Neutrophil (primary cell): ENCODE measurements at regions not wholly inside any gene's neighbourhood (a gene's known extent, or its start where the extent isn't known, plus 50 kb on each side); places are given as distances from the start of the nearest gene placed in this dataset.

ENCODE experiments used
- H3K27ac ChIP-seq: fragments of 200-600 bp; sonication (generic); 2 replicates; pipeline ENCODE4 v1.5.1; 2016; ENCODE audit warnings: mild to moderate bottlenecking, moderate library complexity
- H3K27me3 ChIP-seq: fragments of 200-600 bp; sonication (generic); 2 replicates; pipeline ENCODE4 v1.6.0; 2016; ENCODE audit warnings: mild to moderate bottlenecking
- H3K36me3 ChIP-seq: fragments of 200-600 bp; sonication (generic); 2 replicates; pipeline ENCODE4 v1.5.1; 2017
- H3K4me1 ChIP-seq, 2 experiments: fragments of 200-600 bp in 1 of 2; sonication (generic) in 1 of 2; 1 replicate in 1 of 2; 2 replicates in 1 of 2; pipeline versions ENCODE4 v1.5.1 to v1.6.1; 2013 to 2016; ENCODE audit warnings: low read depth in 1 of 2, low read length in 1 of 2, mild to moderate bottlenecking in 1 of 2, moderate library complexity in 1 of 2; ENCODE audit not compliant: control insufficient read depth in 1 of 2, insufficient read depth in 1 of 2
- H3K4me3 ChIP-seq, 2 experiments: fragments of 200-600 bp in 1 of 2; sonication (generic) in 1 of 2; 1 replicate in 1 of 2; 2 replicates in 1 of 2; pipeline ENCODE4 v1.5.1; 2013 to 2016; ENCODE audit warnings: low read depth in 1 of 2, low read length in 1 of 2, mild to moderate bottlenecking in 1 of 2, moderate library complexity in 1 of 2
- H3K9me3 ChIP-seq: fragments of 200-600 bp; sonication (generic); 2 replicates; pipeline ENCODE4 v1.5.1; 2016
- TF ChIP-seq, protein P1 (sequence below): fragments of 200-600 bp; sonication (generic); IDR thresholded peaks from 2 replicates; pipeline ENCODE4 v1.5.1; 2016; ENCODE audit warnings: antibody characterized with exemption

DNA sequence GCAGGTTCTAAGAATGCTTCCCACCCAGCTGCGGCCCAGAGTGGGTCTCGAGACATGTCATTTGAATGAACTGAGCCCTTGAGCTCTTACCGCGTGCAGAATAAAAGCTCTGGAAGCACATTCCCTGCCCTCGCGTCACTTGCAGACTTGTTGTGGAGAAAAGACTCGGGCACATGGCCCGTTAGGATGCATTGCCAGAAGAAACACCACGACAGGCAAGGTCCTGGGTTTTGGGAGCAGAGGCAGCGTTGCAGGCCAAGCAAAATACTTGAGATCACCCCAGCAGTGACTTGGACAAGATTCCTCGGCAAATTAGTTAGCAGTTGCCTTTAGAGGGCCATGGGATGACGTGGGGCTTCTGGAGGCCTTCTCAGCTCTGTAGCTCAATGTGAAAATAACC lies 170.8 kb upstream of the MSX2 start:
- no peaks in the 10 kb centered on the region for H3K27me3 ChIP-seq
- TF ChIP-seq, protein P1, sequence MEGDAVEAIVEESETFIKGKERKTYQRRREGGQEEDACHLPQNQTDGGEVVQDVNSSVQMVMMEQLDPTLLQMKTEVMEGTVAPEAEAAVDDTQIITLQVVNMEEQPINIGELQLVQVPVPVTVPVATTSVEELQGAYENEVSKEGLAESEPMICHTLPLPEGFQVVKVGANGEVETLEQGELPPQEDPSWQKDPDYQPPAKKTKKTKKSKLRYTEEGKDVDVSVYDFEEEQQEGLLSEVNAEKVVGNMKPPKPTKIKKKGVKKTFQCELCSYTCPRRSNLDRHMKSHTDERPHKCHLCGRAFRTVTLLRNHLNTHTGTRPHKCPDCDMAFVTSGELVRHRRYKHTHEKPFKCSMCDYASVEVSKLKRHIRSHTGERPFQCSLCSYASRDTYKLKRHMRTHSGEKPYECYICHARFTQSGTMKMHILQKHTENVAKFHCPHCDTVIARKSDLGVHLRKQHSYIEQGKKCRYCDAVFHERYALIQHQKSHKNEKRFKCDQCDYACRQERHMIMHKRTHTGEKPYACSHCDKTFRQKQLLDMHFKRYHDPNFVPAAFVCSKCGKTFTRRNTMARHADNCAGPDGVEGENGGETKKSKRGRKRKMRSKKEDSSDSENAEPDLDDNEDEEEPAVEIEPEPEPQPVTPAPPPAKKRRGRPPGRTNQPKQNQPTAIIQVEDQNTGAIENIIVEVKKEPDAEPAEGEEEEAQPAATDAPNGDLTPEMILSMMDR: no peak
- no peaks in the 10 kb centered on the region for H3K36me3 ChIP-seq
- no peaks in the 10 kb centered on the region for H3K4me1 ChIP-seq
- H3K4me3 ChIP-seq: no peak overlapping the region
- H3K27ac ChIP-seq: no peak overlapping the region
- no peaks in the 10 kb centered on the region for H3K9me3 ChIP-seq

DNA sequence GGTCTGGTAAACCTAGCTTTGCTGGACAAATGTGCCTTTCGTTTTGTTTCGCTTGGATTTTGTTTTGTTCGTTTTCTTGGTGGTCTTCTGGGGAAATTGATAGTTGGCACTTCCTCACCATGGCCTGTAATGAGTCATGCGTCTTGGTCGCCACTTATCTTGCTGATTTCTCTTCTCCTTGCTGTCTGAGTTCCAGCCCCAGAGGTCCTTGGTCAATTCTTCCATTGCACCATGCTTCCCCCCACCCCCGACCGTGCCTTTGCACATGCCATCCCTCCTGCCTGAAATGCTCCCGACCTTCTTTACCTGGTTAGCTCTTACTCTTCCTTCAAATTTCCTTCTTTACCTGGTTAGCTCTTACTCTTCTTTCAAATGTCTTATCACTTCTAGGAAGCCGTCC lies 168.7 kb upstream of the MSX2 start:
- Histone ChIP-seq H3K4me1 (no peaks in the 10 kb centered on the region), H3K27ac (no peak overlapping the region), H3K9me3 (no peaks in the 10 kb centered on the region), H3K36me3 (no peaks in the 10 kb centered on the region), H3K27me3 (peaks cover 15% of the 10 kb centered on the region), H3K4me3 (no peak overlapping the region)
- TF ChIP-seq, protein P1: no peak

DNA sequence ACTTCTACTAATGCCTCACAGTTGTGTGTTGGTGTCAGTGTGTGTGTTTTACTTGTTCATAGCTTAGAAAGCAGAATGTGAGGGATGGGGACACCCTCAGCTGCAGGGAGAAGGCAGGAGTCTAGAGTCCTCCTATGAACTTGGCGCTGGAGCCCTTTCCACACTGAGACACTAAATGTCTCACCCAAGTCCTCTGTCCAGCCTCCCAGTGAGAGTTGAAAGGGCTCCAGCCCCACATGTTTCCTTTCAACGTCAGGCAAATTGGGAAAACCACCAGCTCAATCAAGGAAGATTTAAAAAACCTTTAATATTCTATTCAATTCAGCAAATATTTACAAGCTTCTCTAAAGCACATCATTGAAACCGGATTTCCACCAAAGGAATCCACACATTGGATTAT lies 167.6 kb upstream of the MSX2 start:
- no peak overlapping the region for H3K27ac ChIP-seq
- TF ChIP-seq, protein P1: no peak
- H3K27me3 ChIP-seq: peaks cover 19% of the 10 kb centered on the region
- no peaks in the 10 kb centered on the region for H3K9me3 ChIP-seq
- H3K4me3 ChIP-seq: no peak overlapping the region
- H3K36me3 ChIP-seq: no peaks in the 10 kb centered on the region
- no peaks in the 10 kb centered on the region for H3K4me1 ChIP-seq

DNA sequence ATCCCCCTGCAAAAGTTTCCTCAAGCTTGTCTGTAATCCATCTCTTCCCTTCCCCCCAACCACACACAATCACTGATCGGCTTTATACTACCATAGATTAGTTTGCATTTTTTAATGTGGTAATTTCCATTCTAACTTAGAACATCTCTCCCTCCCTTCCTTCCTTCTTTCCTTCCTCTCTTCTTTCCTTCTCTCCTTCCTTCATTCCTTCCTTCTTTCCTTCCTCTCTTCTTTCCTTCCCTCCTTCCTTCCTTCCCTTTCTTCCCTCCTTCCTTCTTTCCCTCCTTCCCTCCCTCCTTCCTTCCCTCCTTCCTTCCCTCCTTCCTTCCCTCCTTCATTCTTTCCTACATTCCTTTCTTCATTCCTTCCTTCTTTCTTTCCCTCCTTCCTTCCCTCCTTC lies 166.2 kb upstream of the MSX2 start:
- Histone ChIP-seq H3K27ac (no peak overlapping the region), H3K9me3 (no peaks in the 10 kb centered on the region), H3K4me3 (no peak overlapping the region), H3K27me3 (peaks cover 19% of the 10 kb centered on the region), H3K36me3 (no peaks in the 10 kb centered on the region), H3K4me1 (no peaks in the 10 kb centered on the region)
- TF ChIP-seq, protein P1: no peak

DNA sequence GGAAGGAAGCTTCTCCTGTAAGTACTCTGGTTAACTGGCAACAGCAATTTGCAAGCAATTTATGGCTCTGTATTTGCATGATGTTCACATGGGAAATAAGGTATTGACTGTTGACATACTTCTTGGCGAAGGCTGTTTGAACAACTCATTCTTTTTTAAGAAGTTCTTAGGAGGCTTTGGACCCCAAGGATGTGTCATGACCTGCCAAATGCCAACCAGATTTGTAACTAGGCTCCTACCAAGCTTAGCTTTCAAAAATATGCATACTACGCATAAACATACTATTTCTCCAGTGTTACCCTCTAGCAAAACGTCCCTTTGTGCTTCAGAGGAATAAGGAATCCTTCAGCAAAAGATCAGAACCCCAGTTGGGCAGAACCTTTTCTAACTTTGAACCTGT lies 165.2 kb upstream of the MSX2 start:
- H3K27me3 ChIP-seq: peaks cover 19% of the 10 kb centered on the region
- no peaks in the 10 kb centered on the region for H3K4me1 ChIP-seq
- H3K27ac ChIP-seq: no peak overlapping the region
- no peaks in the 10 kb centered on the region for H3K36me3 ChIP-seq
- H3K9me3 ChIP-seq: no peaks in the 10 kb centered on the region
- H3K4me3 ChIP-seq: no peak overlapping the region
- TF ChIP-seq, protein P1: no peak

DNA sequence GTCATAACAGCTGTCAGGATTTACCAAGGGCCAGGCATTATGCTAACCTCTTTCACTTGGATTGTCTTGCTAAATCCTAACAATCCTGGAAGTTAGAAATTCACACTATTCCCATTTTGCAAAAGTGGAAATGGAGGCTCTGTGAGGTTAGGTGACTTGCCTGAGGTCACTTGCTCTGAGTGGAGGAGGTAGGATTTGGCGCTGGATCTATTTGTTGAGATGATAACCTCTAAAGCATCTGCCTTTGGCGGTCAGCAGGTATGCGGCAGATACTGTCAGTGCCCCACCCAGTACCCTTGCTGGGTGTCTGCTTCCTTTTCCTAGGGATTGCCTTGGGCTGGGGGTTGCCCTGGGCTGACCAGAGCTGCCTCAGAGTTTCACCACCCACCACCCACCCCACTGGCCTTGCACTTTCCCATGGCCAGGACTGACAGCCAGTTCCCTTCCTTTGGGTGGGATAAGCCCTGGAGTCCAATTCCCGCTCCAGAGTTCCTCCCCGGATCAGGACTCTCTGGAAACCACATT lies 164.8 kb upstream of the MSX2 start:
- no peaks in the 10 kb centered on the region for H3K4me1 ChIP-seq
- no peak overlapping the region for H3K27ac ChIP-seq
- H3K27me3 ChIP-seq: peaks cover 19% of the 10 kb centered on the region
- TF ChIP-seq, protein P1: no peak
- H3K4me3 ChIP-seq: no peak overlapping the region
- H3K9me3 ChIP-seq: no peaks in the 10 kb centered on the region
- no peaks in the 10 kb centered on the region for H3K36me3 ChIP-seq
